ENCODE measurements at regions not wholly inside any gene's neighbourhood (a gene's known extent, or its start where the extent isn't known, plus 50 kb on each side); places are given as distances from the start of the nearest gene placed in this dataset.

- TF ChIP-seq CTCF (IDR thresholded peaks at IDR 0.05), result no peak
- no peak for TF ChIP-seq POLR2A (IDR thresholded peaks at IDR 0.05)
These were observed 104.3 kb upstream of the RANBP3L start for GRCh38 chr5:36406023-36406422.
